ENCODE measurements at regions not wholly inside any gene's neighbourhood (a gene's known extent, or its start where the extent isn't known, plus 50 kb on each side); places are given as distances from the start of the nearest gene placed in this dataset.

DNA sequence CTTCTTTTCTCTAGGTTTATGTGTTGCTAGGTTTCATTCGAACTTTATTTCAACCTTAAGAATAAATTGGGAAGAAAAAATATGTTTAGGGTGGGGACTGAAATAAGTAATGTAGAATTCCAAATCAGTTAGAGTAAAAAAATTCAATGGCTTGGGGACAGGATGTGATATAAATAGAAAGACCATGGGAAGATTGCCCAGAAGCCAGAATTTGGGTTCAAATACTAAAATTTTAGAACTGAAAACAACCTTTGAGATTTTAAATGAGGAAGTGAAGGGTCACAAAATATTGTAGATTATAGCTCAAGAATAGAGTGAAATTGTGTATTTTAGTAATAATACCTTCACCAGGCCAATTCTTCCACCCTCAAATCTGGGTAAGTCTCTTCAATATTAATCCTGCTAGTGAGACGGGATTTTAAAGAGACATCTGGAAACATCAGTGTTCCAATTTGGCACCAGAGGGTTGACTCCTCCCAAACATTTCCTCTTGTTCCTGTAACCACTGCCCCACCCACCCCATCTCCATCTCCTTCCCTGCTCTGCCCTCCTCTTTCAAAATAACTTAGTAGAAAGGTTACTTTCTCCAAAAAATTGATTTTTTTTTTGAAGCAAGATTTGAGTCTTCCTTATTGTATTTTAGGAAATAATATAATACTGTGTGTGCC lies 51.3 kb upstream of the FAM3C start:
- peak; percentile 1 for DNase-seq

DNA sequence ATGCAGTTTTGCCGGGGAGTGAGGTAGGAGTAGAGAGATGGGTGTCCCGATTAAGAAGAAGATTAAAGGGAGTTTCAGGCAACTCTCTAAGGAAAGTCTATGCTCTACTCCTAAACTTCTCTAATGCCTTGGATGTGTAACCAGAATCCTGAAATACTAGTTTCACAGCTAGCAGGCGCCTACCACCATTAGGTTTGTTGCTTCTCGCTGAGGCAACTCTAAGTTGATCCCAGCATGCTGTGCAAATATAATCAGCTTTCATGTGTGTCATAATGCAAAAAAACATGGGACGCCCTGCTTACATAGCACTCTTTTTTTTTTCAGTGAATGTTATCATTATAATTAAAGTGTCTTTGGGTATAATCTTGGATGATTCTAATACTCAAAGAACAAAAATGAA lies 50.4 kb upstream of the FAM3C start:
- no peak for DNase-seq

Data from NCI-H446 treated with DMSO at 0.1 percent for 48 hours (cell line).